ENCODE measurements at regions not wholly inside any gene's neighbourhood (a gene's known extent, or its start where the extent isn't known, plus 50 kb on each side); places are given as distances from the start of the nearest gene placed in this dataset.
"Not testable (repeated sequence)": the region's sequence is repeated elsewhere in the genome, so short reads cannot be mapped to it uniquely, and the experiment has no call there.

DNA sequence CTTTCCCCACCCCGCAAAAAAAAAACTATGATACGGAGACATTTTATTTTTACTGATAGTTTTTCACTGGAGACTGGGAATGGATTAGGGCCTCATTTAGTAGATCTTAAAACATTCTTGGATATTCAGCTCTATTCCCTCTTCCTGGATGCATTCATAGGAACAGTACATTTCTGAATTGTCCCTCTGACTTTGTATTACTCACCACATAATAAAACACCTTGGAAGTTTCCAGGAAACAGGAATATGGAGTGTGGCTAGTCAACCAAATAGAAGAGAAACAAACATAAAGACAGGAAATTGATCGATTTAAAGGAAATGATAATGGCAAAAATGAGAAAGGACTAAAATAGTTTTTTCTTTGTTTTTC is 147.7 kb downstream of the GPX5 start:
- no peak for FAIRE-seq
- no peak for DNase-seq (ENCODE audit: insufficient read length)
- TF ChIP-seq TAF1 (IDR thresholded peaks at IDR 0.05; ENCODE audit: borderline replicate concordance, low read depth, low read length) (no peak), POLR2A (IDR thresholded peaks at IDR 0.05; ENCODE audit: low read depth, low read length) (no peak), POLR2AphosphoS5 (IDR thresholded peaks at IDR 0.05; ENCODE audit: low read depth, low read length) (no peak)

DNA sequence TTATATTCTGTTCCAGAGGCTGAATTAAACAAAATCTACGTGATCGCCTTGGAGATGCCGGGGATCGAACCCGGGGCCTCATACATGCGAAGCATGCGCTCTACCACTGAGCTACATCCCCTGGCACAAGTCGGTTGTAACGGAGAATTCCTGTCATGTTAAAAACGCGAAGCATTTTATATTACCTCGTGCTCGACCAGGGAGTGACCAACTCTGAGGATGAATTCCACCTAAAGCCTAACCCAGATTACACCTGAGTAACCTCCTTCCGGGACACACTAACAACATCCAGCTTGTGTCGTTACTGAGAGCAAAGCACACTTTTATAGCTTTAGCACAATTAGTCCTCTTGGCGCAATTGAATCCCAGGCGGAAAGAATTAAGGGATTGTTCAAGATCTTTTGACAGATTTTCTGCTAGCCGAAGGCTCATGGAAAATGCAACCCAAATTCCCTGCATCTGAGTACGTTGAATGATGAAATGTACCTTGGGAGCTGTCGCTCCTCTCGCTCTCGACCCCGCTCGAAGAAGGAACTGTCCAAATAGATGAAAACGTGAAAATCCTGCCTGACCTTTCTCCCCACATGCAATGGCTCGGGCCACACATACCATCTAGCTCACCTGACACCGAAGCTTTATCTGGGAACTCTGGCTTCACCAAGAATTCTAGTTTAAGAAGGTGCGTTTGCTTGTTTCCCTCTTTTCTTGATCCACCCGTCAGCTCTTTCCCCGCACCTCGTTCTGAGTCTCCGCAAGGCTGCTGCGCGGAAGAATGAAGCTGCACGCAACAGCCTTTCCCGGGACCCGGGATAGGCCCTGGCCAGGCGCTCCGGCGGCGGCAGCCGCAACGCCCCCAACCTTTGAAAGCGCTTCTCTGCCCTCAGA is 148.3 kb downstream of the GPX5 start:
- peak; percentile 90 for FAIRE-seq
- TF ChIP-seq TAF1 (IDR thresholded peaks at IDR 0.05; ENCODE audit: borderline replicate concordance, low read depth, low read length) (no peak), POLR2A (IDR thresholded peaks at IDR 0.05; ENCODE audit: low read depth, low read length) (no peak), POLR2AphosphoS5 (IDR thresholded peaks at IDR 0.05; ENCODE audit: low read depth, low read length) (no peak)
- no peak for DNase-seq (ENCODE audit: insufficient read length)

DNA sequence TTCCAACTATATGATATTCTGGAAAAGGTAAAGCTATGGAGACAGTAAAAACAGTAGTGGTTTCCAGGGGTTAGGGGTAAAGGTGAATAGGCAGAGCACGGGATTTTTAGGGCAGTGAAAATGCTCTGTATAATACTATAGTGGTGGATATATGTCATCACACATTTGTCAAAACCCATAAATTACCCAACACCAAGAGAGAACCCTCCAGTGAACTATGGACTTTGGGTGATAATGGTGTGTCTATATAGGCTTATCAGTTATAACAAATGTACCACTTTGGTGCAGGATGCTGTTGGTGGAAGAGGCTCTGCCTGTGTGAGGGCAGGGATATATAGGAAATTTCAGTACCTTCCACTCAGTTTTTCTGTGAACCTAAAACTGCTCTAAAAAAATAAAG is 149.9 kb downstream of the GPX5 start:
- no peak for FAIRE-seq
- no peak for TF ChIP-seq POLR2AphosphoS5 (IDR thresholded peaks at IDR 0.05; ENCODE audit: low read depth, low read length)
- TF ChIP-seq POLR2A (IDR thresholded peaks at IDR 0.05; ENCODE audit: low read depth, low read length) = no peak
- no peak for TF ChIP-seq TAF1 (IDR thresholded peaks at IDR 0.05; ENCODE audit: borderline replicate concordance, low read depth, low read length)
- DNase-seq (ENCODE audit: insufficient read length) = no peak

DNA sequence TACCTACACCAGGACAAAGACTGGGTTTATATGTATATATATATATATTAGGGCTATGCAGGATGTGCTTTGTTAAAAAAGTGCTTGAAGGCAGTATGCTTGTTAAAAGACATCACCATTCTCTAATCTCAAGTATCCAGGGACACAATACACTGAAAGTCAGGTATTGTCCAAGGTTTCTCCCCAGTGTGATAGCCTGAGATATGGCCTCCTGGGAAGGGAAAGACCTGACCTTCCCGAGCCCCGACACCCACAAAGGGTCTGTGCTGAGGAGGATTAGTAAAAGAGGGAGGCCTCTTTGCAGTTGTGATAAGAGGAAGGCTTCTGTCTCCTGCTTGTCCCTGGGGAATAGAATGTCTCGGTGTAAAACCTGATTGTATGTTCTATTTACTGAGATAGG is 156.9 kb downstream of the GPX5 start:
- FAIRE-seq (no peak), DNase-seq (ENCODE audit: insufficient read length) (no peak)
- TF ChIP-seq TAF1 (IDR thresholded peaks at IDR 0.05; ENCODE audit: borderline replicate concordance, low read depth, low read length) (no peak), POLR2AphosphoS5 (IDR thresholded peaks at IDR 0.05; ENCODE audit: low read depth, low read length) (no peak), POLR2A (IDR thresholded peaks at IDR 0.05; ENCODE audit: low read depth, low read length) (no peak)

DNA sequence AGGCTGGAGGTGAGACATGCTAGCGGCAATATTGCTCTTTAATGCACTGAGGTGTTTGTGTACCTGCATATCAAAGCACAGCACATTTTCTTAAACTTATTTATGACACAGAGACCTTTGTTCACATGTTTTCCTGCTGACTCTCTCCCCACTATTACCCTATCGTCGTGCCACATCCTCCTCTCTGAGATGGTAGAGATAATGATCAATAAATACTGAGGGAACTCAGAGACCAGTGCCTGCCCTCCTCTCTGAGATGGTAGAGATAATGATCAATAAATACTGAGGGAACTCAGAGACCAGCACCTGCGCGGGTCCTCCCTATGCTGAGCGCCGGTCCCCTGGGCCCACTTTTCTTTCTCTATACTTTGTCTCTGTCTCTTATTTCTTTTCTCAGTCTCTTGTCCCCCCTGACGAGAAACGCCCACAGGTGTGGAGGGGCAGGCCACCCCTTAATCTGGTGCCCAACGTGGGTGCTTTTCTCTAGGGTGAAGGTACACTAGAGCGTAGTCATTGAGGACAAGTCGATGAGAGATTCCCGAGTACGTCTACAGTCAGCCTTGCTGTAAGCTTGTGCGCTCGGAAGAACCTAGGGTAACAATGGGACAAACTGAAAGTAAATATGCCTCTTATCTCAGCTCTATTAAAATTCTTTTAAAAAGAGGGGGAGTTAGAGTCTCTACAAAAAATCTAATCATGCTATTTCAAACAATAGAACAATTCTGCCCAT is 157.4 kb downstream of the GPX5 start:
- not testable (repeated sequence) for DNase-seq (ENCODE audit: insufficient read length); FAIRE-seq

DNA sequence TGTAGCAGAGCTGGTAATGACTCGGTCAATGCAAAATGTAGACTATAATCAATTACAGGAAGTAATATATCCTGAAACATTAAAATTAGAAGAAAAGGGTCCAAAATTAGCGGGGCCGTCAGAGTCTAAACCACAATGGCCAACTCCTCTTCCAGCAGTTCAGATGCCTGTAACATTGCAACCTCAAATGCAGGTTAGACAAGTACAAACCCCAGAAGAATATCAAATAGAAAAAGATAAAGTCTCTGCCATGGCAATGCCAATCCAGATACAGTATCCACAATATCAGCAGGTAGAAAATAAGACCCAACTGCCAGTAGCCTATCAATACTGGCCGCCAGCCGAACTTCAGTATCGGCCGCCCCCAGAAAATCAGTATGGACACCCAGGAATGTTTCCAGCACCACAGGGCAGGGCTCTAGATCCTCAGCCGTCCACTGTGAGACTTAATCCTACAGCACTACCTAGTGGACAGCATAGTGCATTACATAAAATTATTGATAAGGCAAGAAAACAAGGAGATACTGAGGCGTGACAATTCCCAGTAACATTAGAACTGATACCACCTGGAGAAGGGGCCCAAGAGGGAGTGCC is 158.4 kb downstream of the GPX5 start:
- TF ChIP-seq POLR2AphosphoS5 (IDR thresholded peaks at IDR 0.05; ENCODE audit: low read depth, low read length) = no peak
- no peak for TF ChIP-seq POLR2A (IDR thresholded peaks at IDR 0.05; ENCODE audit: low read depth, low read length)
- no peak for TF ChIP-seq TAF1 (IDR thresholded peaks at IDR 0.05; ENCODE audit: borderline replicate concordance, low read depth, low read length)
- no peak for DNase-seq (ENCODE audit: insufficient read length)
- FAIRE-seq = peak; percentile 85

DNA sequence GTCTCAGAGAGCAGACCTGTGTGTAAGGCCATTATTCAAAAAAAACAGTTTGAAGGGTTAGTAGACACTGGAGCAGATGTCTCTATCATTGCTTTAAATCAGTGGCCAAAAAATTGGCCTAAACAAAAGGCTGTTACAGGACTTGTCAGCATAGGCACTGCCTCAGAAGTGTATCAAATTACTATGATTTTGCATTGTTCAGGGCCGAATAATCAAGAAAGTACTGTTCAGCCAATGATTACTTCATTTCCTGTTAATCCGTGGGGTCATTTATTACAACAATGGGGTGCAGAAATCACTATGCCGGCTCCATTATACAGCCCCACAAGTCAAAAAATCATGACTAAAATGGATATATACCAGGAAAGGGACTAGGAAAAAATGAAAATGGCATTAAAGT is 160.3 kb downstream of the GPX5 start:
- FAIRE-seq; DNase-seq (ENCODE audit: insufficient read length): not testable (repeated sequence)

DNA sequence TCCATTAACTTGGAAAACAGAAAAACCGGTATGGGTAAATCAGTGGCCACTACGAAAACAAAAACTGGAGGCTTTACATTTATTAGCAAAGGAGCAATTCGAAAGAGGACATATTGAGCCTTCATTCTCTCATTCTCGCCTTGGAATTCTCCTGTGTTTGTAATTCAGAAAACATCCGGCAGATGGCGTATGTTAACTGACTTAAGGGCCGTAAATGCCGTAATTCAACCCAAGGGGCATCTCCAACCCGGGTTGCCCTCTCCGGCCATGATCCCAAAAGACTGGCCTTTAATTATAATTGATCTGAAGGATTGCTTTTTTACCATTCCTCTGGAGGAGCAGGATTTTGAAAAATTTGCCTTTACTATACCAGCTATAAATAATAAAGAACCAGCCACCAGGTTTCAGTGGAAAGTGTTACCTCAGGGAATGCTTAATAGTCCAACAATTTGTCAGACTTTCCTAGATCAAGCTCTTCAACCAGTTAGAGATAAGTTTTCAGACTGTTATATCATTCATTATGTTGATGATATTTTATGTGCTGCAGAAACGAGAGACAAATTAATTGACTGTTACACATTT is 160.9 kb downstream of the GPX5 start:
- not testable (repeated sequence) for FAIRE-seq; DNase-seq (ENCODE audit: insufficient read length)

DNA sequence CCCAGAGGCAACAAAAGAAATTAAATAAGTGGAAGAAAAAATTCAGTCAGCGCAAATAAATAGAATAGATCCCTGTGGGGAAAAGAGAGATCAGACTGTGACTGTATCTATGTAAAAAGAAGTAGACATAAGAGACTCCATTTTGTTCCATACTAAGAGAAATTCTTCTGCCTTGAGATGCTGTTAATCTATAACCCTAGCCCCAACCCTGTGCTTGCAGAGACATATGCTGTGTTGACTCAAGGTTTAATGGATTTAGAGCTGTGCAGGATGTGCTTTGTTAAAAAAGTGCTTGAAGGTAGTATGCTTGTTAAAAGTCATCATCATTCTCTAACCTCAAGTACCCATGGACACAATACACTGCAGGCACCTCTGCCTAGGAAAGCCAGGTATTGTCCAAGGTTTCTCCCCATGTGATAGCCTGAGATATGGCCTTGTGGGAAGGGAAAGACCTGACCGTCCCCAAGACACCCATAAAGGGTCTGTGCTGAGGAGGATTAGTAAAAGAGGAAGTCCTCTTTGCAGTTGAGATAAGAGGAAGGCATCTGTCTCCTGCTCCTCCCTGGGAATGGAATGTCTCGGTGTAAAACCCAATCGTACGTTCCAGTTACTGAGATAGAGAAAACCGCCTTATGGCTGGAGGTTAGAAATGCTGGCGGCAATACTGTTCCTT is 161.8 kb downstream of the GPX5 start:
- not testable (repeated sequence) for FAIRE-seq; DNase-seq (ENCODE audit: insufficient read length)

DNA sequence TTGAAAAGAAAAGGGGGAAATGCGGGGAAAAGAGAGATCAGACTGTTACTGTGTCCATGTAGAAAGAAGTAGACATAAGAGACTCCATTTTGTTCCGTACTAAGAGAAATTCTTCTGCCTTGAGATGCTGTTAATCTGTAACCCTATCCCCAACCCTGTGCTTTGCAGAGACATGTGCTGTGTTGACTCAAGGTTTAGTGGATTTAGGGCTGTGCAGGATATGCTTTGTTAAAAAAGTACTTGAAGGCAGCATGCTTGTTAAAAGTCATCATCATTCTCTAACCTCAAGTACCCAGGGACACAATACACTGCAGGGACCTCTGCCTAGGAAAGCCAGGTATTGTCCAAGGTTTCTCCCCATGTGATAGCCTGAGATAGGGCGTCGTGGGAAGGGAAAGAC is 166.3 kb downstream of the GPX5 start:
- not testable (repeated sequence) for FAIRE-seq; DNase-seq (ENCODE audit: insufficient read length)

DNA sequence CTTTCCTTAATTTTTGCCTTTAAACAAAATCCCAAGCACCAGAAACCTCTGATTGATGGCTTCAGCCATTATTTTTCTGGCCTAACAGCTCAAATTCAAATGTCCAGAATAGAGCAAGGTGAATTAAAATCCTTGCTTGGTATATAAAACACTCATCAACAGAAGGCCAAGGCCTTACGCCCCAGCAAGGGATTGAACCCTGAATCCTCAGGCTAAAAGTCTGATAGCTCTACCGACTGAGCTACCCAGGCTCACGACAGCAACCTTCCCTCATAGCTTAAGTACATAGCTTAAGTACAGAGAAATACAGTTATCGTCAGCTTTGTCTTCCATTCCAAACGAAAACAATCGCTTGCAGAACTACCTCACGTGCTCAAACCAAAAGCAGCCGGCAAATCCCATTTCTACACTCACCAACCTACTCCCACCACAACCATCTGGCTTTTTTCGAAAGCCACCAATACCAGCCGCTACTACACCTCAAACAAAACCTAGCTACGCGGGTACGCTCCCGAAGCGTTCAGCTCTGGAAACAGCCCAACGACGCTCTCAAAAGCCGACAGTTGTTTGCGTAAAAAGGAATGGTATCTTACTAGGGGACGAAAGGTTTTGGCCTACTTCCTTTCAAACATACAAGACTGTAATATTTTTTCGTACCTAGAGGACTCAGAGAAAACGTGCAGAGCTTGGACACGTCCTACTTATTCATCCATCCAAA is 167.5 kb downstream of the GPX5 start:
- DNase-seq (ENCODE audit: insufficient read length) (no peak), FAIRE-seq (no peak)

More for the DNA sequence above, 167.5 kb downstream of the GPX5 start:
- TF ChIP-seq POLR2AphosphoS5 (IDR thresholded peaks at IDR 0.05; ENCODE audit: low read depth, low read length) = no peak
- TF ChIP-seq POLR2A (IDR thresholded peaks at IDR 0.05; ENCODE audit: low read depth, low read length) = no peak
- no peak for TF ChIP-seq TAF1 (IDR thresholded peaks at IDR 0.05; ENCODE audit: borderline replicate concordance, low read depth, low read length)

All from GM12892 (cell line).